SK-N-SH treated with all-trans-retinoic acid at 6 μM for 48 hours (cell line): ENCODE measurements at regions not wholly inside any gene's neighbourhood (a gene's known extent, or its start where the extent isn't known, plus 50 kb on each side); places are given as distances from the start of the nearest gene placed in this dataset.

Experiments
- ARNTL ChIP-seq: fragments of 450-650 bp; formaldehyde crosslinking; IDR thresholded peaks from 2 replicates; pipeline ENCODE4 v1.5.0; 2020; ENCODE audit warnings: low read depth, mild to moderate bottlenecking, moderate library complexity, borderline replicate concordance
- ISL1 ChIP-seq: fragments of 250-450 bp; sonication (Bioruptor Pico); IDR thresholded peaks from 2 replicates; pipeline ENCODE4 v2.1.2; 2022; ENCODE audit warnings: mild to moderate bottlenecking, moderate library complexity
- OSR1 ChIP-seq: fragments of 250-450 bp; sonication (Bioruptor Pico); IDR thresholded peaks from 2 replicates; pipeline ENCODE4 v1.8.0; 2022; ENCODE audit warnings: moderate library complexity, mild to moderate bottlenecking, inconsistent platforms
- PPARA ChIP-seq: fragments of 250-450 bp; sonication (Bioruptor Pico); IDR thresholded peaks from 2 replicates; pipeline ENCODE4 v1.5.0; 2020; ENCODE audit warnings: mild to moderate bottlenecking, borderline replicate concordance
- RARB ChIP-seq: fragments of 250-450 bp; sonication (Bioruptor Pico); IDR thresholded peaks from 2 replicates; pipeline ENCODE4 v1.8.0; 2021; ENCODE audit warnings: mild to moderate bottlenecking, moderate library complexity
- SNAI2 ChIP-seq: fragments of 250-450 bp; sonication (Bioruptor Pico); IDR thresholded peaks from 2 replicates; pipeline ENCODE4 v1.5.0; 2020; ENCODE audit warnings: mild to moderate bottlenecking, moderate library complexity
- ZFP3 ChIP-seq: fragments of 250-450 bp; sonication (Bioruptor Pico); IDR thresholded peaks from 2 replicates; pipeline ENCODE4 v1.5.0; 2020; ENCODE audit warnings: mild to moderate bottlenecking, moderate library complexity
- ZNF565 ChIP-seq: fragments of 450-650 bp; formaldehyde crosslinking; conservative IDR thresholded peaks from 2 replicates; pipeline ENCODE4 v1.5.0; 2020; ENCODE audit warnings: low read depth, mild to moderate bottlenecking, moderate library complexity
- ZNF70 ChIP-seq: fragments of 450-650 bp; formaldehyde crosslinking; IDR thresholded peaks from 2 replicates; pipeline ENCODE4 v1.5.0; 2020; ENCODE audit warnings: mild to moderate bottlenecking, moderate library complexity
- ZNF8 ChIP-seq: fragments of 450-650 bp; formaldehyde crosslinking; IDR thresholded peaks from 2 replicates; pipeline ENCODE4 v1.5.0; 2020; ENCODE audit warnings: mild to moderate bottlenecking, moderate library complexity
- TF ChIP-seq, protein P1 (sequence below): fragments of 250-450 bp; sonication (Bioruptor Pico); IDR thresholded peaks from 2 replicates; pipeline ENCODE4 v1.8.0; 2020; ENCODE audit warnings: mild to moderate bottlenecking, moderate library complexity, borderline replicate concordance

DNA sequence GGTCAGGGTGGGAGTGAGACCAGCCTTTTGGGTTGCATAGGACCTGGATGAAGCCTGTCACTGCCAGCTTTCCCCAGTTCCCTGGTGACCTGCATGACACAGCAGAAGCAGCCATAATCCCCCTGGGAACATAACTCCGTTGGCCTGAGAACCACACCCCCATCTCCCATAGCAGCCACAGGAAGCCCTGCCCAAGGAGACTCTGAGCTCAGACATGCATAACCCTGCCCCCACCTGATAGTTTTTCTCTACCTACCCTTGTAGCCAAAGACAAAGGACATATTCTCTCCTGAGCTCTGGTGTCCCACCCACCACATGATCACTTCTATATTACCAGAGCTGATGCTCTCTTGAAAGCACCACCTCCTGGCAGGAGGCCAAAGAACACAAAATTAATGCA lies 413.5 kb upstream of the HTR2A start:
- TF ChIP-seq, protein P1, sequence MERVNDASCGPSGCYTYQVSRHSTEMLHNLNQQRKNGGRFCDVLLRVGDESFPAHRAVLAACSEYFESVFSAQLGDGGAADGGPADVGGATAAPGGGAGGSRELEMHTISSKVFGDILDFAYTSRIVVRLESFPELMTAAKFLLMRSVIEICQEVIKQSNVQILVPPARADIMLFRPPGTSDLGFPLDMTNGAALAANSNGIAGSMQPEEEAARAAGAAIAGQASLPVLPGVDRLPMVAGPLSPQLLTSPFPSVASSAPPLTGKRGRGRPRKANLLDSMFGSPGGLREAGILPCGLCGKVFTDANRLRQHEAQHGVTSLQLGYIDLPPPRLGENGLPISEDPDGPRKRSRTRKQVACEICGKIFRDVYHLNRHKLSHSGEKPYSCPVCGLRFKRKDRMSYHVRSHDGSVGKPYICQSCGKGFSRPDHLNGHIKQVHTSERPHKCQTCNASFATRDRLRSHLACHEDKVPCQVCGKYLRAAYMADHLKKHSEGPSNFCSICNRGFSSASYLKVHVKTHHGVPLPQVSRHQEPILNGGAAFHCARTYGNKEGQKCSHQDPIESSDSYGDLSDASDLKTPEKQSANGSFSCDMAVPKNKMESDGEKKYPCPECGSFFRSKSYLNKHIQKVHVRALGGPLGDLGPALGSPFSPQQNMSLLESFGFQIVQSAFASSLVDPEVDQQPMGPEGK, result no peak
- TF ChIP-seq ZFP3 (CRISPR knock-in tag) (no peak), ZNF70 (CRISPR knock-in tag) (no peak), ARNTL (CRISPR knock-in tag) (no peak), ZNF8 (CRISPR knock-in tag) (no peak), PPARA (no peak), ZNF565 (CRISPR knock-in tag) (no peak), OSR1 (CRISPR knock-in tag) (no peak), RARB (CRISPR knock-in tag) (no peak), ISL1 (CRISPR knock-in tag) (no peak), SNAI2 (no peak)
